Activated B cell treated with CpG ODN at 0.5 μM for 24 hours (primary cell): ENCODE measurements at regions not wholly inside any gene's neighbourhood (a gene's known extent, or its start where the extent isn't known, plus 50 kb on each side); places are given as distances from the start of the nearest gene placed in this dataset.

Source experiments
- ATAC-seq: fragments of 200-7000 bp; cut with Tn5 transposase; one replicate; pipeline ENCODE4 v1.10.0; 2021; ENCODE audit warnings: low read depth, mild to moderate bottlenecking, moderate library complexity
- CTCF ChIA-PET: fragments of 350-600 bp; sonication (Branson Sonifier 250); formaldehyde crosslinking; loops from one replicate; lab custom pipeline; 2021; ENCODE audit warnings: antibody characterized with exemption; lab: Charles Lee
- POLR2A ChIA-PET: fragments of 350-600 bp; sonication (Branson Sonifier 250); formaldehyde crosslinking; loops from one replicate; lab custom pipeline; 2021; ENCODE audit warnings: antibody characterized with exemption; lab: Charles Lee
- DNase-seq: peaks from one replicate; pipeline ENCODE4 v3.0.0; 2022
- H3K27ac Mint-ChIP-seq: one replicate; pipeline ENCODE4 v1.8.0; 2020; ENCODE audit warnings: mixed read lengths
- H3K27me3 Mint-ChIP-seq: one replicate; pipeline ENCODE4 v1.8.0; 2021; ENCODE audit warnings: mixed read lengths
- H3K36me3 Mint-ChIP-seq: one replicate; pipeline ENCODE4 v1.8.0; 2021; ENCODE audit warnings: low read depth, mixed read lengths
- H3K4me1 Mint-ChIP-seq: one replicate; pipeline ENCODE4 v1.8.0; 2021; ENCODE audit warnings: mixed read lengths
- H3K4me3 Mint-ChIP-seq: one replicate; pipeline ENCODE4 v1.8.0; 2020; ENCODE audit warnings: mild to moderate bottlenecking, mixed read lengths
- H3K9me3 Mint-ChIP-seq: one replicate; pipeline ENCODE4 v1.8.0; 2020; ENCODE audit warnings: mixed read lengths
- intact Hi-C: fragments of 100-400 bp; cut with micrococcal nuclease; formaldehyde crosslinking; loops from one replicate; pipeline ENCODE4 v1.15.1; 2024
- TF ChIP-seq, protein P1 (sequence below): fragments of 200-600 bp; IDR thresholded peaks from one replicate; pipeline ENCODE4 v1.8.0; 2022; ENCODE audit warnings: antibody characterized with exemption, mild to moderate bottlenecking

DNA sequence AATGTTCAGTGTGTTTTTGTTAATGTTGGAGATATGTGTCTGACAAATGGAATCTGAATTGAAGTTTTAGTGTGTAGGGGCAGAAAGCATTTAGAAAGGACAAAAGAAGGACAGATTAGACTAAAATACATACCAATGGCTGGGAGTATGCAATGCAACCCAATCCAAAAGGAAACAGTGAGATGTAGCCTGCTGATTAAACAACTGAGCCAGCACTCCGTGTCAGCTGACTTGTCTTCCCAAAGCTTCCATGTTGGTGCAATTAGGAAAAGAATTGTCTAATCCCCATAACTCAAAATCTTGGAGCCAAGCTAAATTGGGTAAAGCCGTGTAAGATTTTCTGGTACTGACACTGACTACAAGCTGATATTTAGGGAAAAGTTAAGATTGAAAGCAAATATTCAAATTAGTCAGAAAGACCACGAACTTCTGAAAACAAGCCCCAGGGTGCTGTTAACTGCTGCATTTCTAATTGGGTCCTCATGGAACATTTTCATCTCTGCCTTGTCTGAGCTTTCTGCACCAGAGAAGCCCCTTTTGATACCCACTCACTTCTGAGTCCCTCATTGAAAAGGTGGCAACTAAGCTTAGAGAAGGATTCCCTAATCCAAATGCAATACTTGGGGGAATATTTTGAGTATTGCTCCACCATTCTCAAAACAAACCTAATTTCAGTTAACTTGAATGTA is 109.1 kb downstream of the DAD1 start:
- ATAC-seq = no peak
- H3K4me1 Mint-ChIP-seq = peaks cover 98% of the 10 kb centered on the region
- H3K27ac Mint-ChIP-seq = peak overlapping the region; percentile 85
- no peaks in the 10 kb centered on the region for H3K27me3 Mint-ChIP-seq
- ChIA-PET POLR2A (interaction anchor here (0.5 to 17.2 kb wide), 15 partner anchors 9 to 95 kb away, joined by 3 to 243 read pairs (median 5); no protein-coding TSS in a partner anchor), CTCF (interaction anchor here (0.8 to 8.2 kb wide), 9 partner anchors 15 to 161 kb away, joined by 3 to 52 read pairs (median 5); no protein-coding TSS in a partner anchor)
- TF ChIP-seq, protein P1, sequence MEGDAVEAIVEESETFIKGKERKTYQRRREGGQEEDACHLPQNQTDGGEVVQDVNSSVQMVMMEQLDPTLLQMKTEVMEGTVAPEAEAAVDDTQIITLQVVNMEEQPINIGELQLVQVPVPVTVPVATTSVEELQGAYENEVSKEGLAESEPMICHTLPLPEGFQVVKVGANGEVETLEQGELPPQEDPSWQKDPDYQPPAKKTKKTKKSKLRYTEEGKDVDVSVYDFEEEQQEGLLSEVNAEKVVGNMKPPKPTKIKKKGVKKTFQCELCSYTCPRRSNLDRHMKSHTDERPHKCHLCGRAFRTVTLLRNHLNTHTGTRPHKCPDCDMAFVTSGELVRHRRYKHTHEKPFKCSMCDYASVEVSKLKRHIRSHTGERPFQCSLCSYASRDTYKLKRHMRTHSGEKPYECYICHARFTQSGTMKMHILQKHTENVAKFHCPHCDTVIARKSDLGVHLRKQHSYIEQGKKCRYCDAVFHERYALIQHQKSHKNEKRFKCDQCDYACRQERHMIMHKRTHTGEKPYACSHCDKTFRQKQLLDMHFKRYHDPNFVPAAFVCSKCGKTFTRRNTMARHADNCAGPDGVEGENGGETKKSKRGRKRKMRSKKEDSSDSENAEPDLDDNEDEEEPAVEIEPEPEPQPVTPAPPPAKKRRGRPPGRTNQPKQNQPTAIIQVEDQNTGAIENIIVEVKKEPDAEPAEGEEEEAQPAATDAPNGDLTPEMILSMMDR = no peak
- DNase-seq = no peak
- H3K4me3 Mint-ChIP-seq = peak overlapping the region; percentile 42
- H3K36me3 Mint-ChIP-seq = peaks cover 2% of the 10 kb centered on the region
- intact Hi-C loops = loop anchor here (5.0 kb wide), 1 partner anchor 577 kb away; the partner anchor contains the start of gene CDH24
- H3K9me3 Mint-ChIP-seq = no peaks in the 10 kb centered on the region

DNA sequence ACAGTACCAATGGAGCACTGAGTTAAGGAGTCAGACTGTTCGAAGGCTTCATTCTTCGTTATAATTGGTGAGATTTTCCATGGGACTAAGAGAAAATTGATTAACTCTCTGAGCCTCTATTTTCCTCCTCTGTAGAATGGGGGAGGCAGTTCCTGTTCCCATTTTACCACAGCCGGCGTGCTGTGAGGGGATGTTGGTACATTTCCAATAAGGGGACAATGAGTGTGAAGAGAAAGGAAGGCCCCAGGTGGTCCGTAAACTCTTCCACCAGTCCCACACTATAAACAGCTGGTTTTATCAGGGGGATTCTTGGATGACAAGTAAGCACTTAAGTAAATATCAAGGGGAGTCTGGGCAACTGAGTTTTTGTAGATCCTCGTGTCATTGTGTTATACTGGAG is 109.9 kb downstream of the DAD1 start:
- ATAC-seq (no peak), DNase-seq (no peak)
- Mint-ChIP-seq H3K4me3 (peak overlapping the region; percentile 42), H3K27ac (peak overlapping the region; percentile 85), H3K4me1 (peaks cover 98% of the 10 kb centered on the region), H3K27me3 (no peaks in the 10 kb centered on the region), H3K36me3 (peaks cover 2% of the 10 kb centered on the region), H3K9me3 (no peaks in the 10 kb centered on the region)
- intact Hi-C loops = loop anchor here (5.0 kb wide), 1 partner anchor 578 kb away; the partner anchor contains the start of gene CDH24
- ChIA-PET POLR2A (interaction anchor here (0.5 to 17.2 kb wide), 9 partner anchors 8 to 91 kb away, joined by 3 to 243 read pairs (median 3); no protein-coding TSS in a partner anchor), CTCF (interaction anchor here (1.0 to 8.2 kb wide), 9 partner anchors 10 to 175 kb away, joined by 3 to 52 read pairs (median 7); no protein-coding TSS in a partner anchor)
- TF ChIP-seq, protein P1 = no peak

DNA sequence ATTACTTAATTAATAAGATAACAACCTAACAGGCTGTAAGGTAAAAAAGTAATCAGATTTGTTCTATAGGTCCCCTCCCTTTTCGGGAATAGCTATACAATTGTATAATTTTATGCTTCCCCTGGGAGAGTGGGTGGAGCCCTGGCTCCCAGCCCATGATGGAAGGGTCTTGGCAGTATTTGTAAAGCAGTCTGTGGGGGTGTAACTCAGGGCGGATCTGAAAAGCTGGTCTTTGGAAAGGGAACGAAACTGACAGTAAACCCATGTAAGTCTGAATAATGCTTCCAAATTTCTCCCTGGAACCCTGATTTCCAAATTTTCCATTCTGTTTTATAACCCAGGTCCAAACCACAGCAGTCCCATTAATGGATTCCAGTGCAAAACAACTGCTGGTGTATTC is 110.4 kb downstream of the DAD1 start:
- no peak for ATAC-seq
- H3K27ac Mint-ChIP-seq = peak overlapping the region; percentile 85
- POLR2A ChIA-PET = interaction anchor here (0.8 to 17.2 kb wide), 7 partner anchors 10 to 91 kb away, joined by 3 to 243 read pairs (median 13); no protein-coding TSS in a partner anchor
- H3K9me3 Mint-ChIP-seq = no peaks in the 10 kb centered on the region
- H3K27me3 Mint-ChIP-seq = no peaks in the 10 kb centered on the region
- DNase-seq = no peak
- TF ChIP-seq, protein P1 = no peak
- H3K4me3 Mint-ChIP-seq = peak overlapping the region; percentile 42
- peaks cover 98% of the 10 kb centered on the region for H3K4me1 Mint-ChIP-seq
- intact Hi-C loops = loop anchor here (5.0 kb wide), 1 partner anchor 579 kb away; the partner anchor contains the start of gene CDH24
- peaks cover 2% of the 10 kb centered on the region for H3K36me3 Mint-ChIP-seq
- CTCF ChIA-PET = interaction anchor here (1.0 to 8.2 kb wide), 9 partner anchors 11 to 175 kb away, joined by 3 to 52 read pairs (median 7); no protein-coding TSS in a partner anchor

DNA sequence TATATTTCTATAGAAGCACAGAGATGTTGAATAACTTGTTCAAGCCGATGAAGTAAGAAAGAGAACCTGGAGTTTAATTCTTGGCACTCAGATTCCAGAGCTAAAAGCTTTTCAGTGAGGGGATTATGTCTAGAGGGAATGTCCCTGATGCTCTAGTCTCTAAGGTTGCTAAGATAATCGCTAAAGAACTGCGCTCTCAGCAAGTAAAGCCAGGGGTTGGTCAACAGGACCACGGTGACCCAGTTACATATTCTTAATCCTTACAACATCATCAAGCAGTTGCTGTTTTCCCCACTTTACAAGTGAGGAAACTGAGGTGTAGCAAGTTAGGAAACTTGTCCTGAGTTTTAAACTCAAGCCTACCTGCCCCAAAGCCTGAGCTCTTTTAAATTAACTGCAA is 110.8 kb downstream of the DAD1 start:
- intact Hi-C loops = loop anchor here (5.0 kb wide), 1 partner anchor 579 kb away; the partner anchor contains the start of gene CDH24
- ChIA-PET POLR2A (interaction anchor here (0.8 to 17.2 kb wide), 6 partner anchors 11 to 92 kb away, joined by 3 to 243 read pairs (median 9); no protein-coding TSS in a partner anchor), CTCF (interaction anchor here (0.9 to 9.2 kb wide), 12 partner anchors 11 to 176 kb away, joined by 3 to 113 read pairs (median 6); no protein-coding TSS in a partner anchor)
- no peak overlapping the region for H3K4me3 Mint-ChIP-seq
- no peak for ATAC-seq
- H3K9me3 Mint-ChIP-seq = no peaks in the 10 kb centered on the region
- H3K4me1 Mint-ChIP-seq = peaks cover 98% of the 10 kb centered on the region
- H3K27ac Mint-ChIP-seq = peak overlapping the region; percentile 18
- H3K27me3 Mint-ChIP-seq = no peaks in the 10 kb centered on the region
- no peak for DNase-seq
- TF ChIP-seq, protein P1 = no peak
- peaks cover 2% of the 10 kb centered on the region for H3K36me3 Mint-ChIP-seq
